A549 (cell line): ENCODE measurements at regions not wholly inside any gene's neighbourhood (a gene's known extent, or its start where the extent isn't known, plus 50 kb on each side); places are given as distances from the start of the nearest gene placed in this dataset.

Experiments used
- BHLHE40 ChIP-seq: IDR thresholded peaks from 2 replicates; pipeline ENCODE4 v1.6.1; 2012; ENCODE audit warnings: low read depth, low read length, inconsistent platforms
- CEBPB ChIP-seq, 2 experiments: fragments of >200 bp in 1 of 2; sonication (Bioruptor Twin) in 1 of 2; formaldehyde crosslinking in 1 of 2; IDR thresholded peaks; 2 replicates each; pipeline ENCODE4 v1.6.1; 2012 to 2016
- CHD4 ChIP-seq: fragments of 200-600 bp; sonication (generic); IDR thresholded peaks from 2 replicates; pipeline ENCODE4 v1.6.1; 2016; ENCODE audit warnings: antibody characterized with exemption, mild to moderate bottlenecking, borderline replicate concordance
- EHF ChIP-seq: fragments of 250-450 bp; sonication (Bioruptor Pico); IDR thresholded peaks from 2 replicates; pipeline ENCODE4 v1.5.0; 2020; ENCODE audit warnings: mild to moderate bottlenecking
- EP300 ChIP-seq, 2 experiments: fragments of >200 bp; sonication (Bioruptor Twin); formaldehyde crosslinking; IDR thresholded peaks; 2 replicates in 1 of 2; 3 replicates in 1 of 2; pipeline ENCODE4 v1.6.1; 2016 to 2017
- FOSB ChIP-seq: fragments of 250-450 bp; sonication (Bioruptor Pico); IDR thresholded peaks from 2 replicates; pipeline ENCODE4 v1.5.0; 2020; ENCODE audit warnings: mild to moderate bottlenecking, moderate library complexity
- FOSL2 ChIP-seq, 2 experiments: fragments of 450-650 bp in 1 of 2; fragments of >200 bp in 1 of 2; sonication (Bioruptor Twin) in 1 of 2; formaldehyde crosslinking; IDR thresholded peaks; 2 replicates each; pipeline versions ENCODE4 v1.5.0 to v1.6.1; 2016 to 2020; ENCODE audit warnings: mild to moderate bottlenecking in 1 of 2, moderate library complexity in 1 of 2
- GATA3 ChIP-seq: IDR thresholded peaks from 2 replicates; pipeline ENCODE4 v1.6.1; 2012; ENCODE audit warnings: borderline replicate concordance
- HOXB13 ChIP-seq: fragments of 250-450 bp; sonication (Bioruptor Pico); IDR thresholded peaks from 2 replicates; pipeline ENCODE4 v1.5.0; 2020; ENCODE audit warnings: low read depth, mild to moderate bottlenecking, moderate library complexity
- HOXB5 ChIP-seq: fragments of 250-450 bp; sonication (Bioruptor Pico); IDR thresholded peaks from 2 replicates; pipeline ENCODE4 v1.5.0; 2020; ENCODE audit warnings: mild to moderate bottlenecking, moderate library complexity
- JUN ChIP-seq, 2 experiments: fragments of >200 bp; sonication (Bioruptor Twin); formaldehyde crosslinking; IDR thresholded peaks; 2 replicates in 1 of 2; 3 replicates in 1 of 2; pipeline ENCODE4 v1.6.1; 2016 to 2017
- JUNB ChIP-seq: fragments of >200 bp; sonication (Bioruptor Twin); formaldehyde crosslinking; IDR thresholded peaks from 2 replicates; pipeline ENCODE4 v1.6.1; 2016
- MAFK ChIP-seq: fragments of 450-650 bp; IDR thresholded peaks from 2 replicates; pipeline ENCODE4 v1.6.1; 2014; ENCODE audit not compliant: partially characterized antibody
- MAZ ChIP-seq: fragments of 150-350 bp; IDR thresholded peaks from 2 replicates; pipeline ENCODE4 v1.6.1; 2014; ENCODE audit warnings: antibody characterized with exemption, low read depth, low read length, borderline replicate concordance
- SREBF2 ChIP-seq: fragments of 450-650 bp; IDR thresholded peaks from 2 replicates; pipeline ENCODE4 v1.6.1; 2014; ENCODE audit warnings: mild to moderate bottlenecking, moderate library complexity
- TF ChIP-seq, protein P1 (sequence below): fragments of 200-600 bp; sonication (generic); IDR thresholded peaks from 2 replicates; pipeline ENCODE4 v1.6.1; 2016; ENCODE audit warnings: antibody characterized with exemption, mild to moderate bottlenecking, moderate library complexity
- TF ChIP-seq, protein P2 (sequence below): fragments of >200 bp; sonication (Bioruptor Twin); formaldehyde crosslinking; IDR thresholded peaks from 3 replicates; pipeline ENCODE4 v1.5.1; 2016
- TF ChIP-seq, protein P3 (sequence below): fragments of >200 bp; sonication (Bioruptor Twin); formaldehyde crosslinking; IDR thresholded peaks from 3 replicates; pipeline ENCODE4 v1.6.1; 2016
- TF ChIP-seq, protein P4 (sequence below): IDR thresholded peaks from 2 replicates; pipeline ENCODE4 v1.6.1; 2012; ENCODE audit warnings: low read depth, borderline replicate concordance
- TF ChIP-seq, protein P5 (sequence below): IDR thresholded peaks from 2 replicates; pipeline ENCODE4 v1.6.1; 2012

DNA sequence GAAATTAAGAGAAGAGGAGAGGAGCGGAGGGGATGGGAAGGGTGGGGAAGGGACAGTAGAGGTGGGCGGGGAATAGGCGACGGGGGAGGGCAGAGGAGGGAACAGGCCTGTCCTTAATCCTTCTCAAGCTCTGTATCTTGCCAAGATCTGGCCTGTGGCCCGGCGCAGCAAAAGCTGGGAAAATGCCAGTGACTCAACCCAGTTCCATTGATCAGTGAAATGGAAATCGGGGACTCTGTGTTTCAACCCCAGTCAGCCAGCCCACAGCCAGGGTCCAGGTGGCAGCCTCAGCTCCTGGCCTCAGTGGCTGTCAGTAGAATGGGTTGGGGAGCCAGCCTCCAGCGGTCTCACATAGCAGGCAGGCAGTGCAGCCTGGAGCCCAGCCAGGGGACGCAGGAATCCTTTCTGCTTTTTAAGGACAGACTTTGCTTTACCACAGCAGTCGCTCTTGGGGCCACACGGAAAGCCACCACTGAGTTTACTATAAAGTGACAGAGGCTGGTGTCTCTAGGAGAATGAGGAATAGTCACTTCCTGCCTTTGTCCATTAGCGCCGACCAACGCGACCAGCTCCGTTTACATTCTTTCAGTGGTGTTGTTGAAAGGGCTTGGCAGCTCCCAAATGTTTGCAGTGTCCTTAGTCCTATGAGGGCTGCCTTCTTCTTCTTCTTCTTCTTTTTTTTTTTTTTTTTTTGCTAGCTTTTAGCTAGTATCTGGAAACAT lies 128.0 kb downstream of the RIN2 start (continued):
- TF ChIP-seq, protein P1, sequence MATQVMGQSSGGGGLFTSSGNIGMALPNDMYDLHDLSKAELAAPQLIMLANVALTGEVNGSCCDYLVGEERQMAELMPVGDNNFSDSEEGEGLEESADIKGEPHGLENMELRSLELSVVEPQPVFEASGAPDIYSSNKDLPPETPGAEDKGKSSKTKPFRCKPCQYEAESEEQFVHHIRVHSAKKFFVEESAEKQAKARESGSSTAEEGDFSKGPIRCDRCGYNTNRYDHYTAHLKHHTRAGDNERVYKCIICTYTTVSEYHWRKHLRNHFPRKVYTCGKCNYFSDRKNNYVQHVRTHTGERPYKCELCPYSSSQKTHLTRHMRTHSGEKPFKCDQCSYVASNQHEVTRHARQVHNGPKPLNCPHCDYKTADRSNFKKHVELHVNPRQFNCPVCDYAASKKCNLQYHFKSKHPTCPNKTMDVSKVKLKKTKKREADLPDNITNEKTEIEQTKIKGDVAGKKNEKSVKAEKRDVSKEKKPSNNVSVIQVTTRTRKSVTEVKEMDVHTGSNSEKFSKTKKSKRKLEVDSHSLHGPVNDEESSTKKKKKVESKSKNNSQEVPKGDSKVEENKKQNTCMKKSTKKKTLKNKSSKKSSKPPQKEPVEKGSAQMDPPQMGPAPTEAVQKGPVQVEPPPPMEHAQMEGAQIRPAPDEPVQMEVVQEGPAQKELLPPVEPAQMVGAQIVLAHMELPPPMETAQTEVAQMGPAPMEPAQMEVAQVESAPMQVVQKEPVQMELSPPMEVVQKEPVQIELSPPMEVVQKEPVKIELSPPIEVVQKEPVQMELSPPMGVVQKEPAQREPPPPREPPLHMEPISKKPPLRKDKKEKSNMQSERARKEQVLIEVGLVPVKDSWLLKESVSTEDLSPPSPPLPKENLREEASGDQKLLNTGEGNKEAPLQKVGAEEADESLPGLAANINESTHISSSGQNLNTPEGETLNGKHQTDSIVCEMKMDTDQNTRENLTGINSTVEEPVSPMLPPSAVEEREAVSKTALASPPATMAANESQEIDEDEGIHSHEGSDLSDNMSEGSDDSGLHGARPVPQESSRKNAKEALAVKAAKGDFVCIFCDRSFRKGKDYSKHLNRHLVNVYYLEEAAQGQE = no peak; the same call in 1 of the 2 replicates
- TF ChIP-seq, protein P2, sequence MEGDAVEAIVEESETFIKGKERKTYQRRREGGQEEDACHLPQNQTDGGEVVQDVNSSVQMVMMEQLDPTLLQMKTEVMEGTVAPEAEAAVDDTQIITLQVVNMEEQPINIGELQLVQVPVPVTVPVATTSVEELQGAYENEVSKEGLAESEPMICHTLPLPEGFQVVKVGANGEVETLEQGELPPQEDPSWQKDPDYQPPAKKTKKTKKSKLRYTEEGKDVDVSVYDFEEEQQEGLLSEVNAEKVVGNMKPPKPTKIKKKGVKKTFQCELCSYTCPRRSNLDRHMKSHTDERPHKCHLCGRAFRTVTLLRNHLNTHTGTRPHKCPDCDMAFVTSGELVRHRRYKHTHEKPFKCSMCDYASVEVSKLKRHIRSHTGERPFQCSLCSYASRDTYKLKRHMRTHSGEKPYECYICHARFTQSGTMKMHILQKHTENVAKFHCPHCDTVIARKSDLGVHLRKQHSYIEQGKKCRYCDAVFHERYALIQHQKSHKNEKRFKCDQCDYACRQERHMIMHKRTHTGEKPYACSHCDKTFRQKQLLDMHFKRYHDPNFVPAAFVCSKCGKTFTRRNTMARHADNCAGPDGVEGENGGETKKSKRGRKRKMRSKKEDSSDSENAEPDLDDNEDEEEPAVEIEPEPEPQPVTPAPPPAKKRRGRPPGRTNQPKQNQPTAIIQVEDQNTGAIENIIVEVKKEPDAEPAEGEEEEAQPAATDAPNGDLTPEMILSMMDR = no peak
- TF ChIP-seq SREBF2 (no peak), FOSL2 (IDR thresholded peaks at IDR 0.05) (no peak), FOSL2 (CRISPR knock-in tag; IDR thresholded peaks at IDR 0.05) (0 out of 2 replicates have a peak, but pooled peaks have one; percentile 32), FOSB (no peak; the same call in none of the 2 replicates), MAZ (no peak), BHLHE40 (no peak), CEBPB (IDR thresholded peaks at IDR 0.05) (no peak), JUN (IDR thresholded peaks at IDR 0.05) (peak; percentile 44 to 58; a peak in 3 of 5 replicates), JUNB (no peak), HOXB5 (0 out of 2 replicates have a peak, but pooled peaks have one; percentile 66), CHD4 (no peak; the same call in 1 of the 2 replicates), HOXB13 (0 out of 2 replicates have a peak, but pooled peaks have one; percentile 54), GATA3 (peak; percentile 61), MAFK (no peak), EP300 (IDR thresholded peaks at IDR 0.05) (0 out of 5 replicates have a peak, but pooled peaks of 1 of the 2 experiments have one; percentile 19), EHF (CRISPR knock-in tag) (no peak)
- TF ChIP-seq, protein P3, sequence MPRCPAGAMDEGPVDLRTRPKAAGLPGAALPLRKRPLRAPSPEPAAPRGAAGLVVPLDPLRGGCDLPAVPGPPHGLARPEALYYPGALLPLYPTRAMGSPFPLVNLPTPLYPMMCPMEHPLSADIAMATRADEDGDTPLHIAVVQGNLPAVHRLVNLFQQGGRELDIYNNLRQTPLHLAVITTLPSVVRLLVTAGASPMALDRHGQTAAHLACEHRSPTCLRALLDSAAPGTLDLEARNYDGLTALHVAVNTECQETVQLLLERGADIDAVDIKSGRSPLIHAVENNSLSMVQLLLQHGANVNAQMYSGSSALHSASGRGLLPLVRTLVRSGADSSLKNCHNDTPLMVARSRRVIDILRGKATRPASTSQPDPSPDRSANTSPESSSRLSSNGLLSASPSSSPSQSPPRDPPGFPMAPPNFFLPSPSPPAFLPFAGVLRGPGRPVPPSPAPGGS = 0 out of 3 replicates have a peak, but pooled peaks have one; percentile 46
- TF ChIP-seq, protein P4, sequence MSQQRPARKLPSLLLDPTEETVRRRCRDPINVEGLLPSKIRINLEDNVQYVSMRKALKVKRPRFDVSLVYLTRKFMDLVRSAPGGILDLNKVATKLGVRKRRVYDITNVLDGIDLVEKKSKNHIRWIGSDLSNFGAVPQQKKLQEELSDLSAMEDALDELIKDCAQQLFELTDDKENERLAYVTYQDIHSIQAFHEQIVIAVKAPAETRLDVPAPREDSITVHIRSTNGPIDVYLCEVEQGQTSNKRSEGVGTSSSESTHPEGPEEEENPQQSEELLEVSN = peak; percentile 26; the same call in 1 of the 2 replicates
- TF ChIP-seq, protein P5, sequence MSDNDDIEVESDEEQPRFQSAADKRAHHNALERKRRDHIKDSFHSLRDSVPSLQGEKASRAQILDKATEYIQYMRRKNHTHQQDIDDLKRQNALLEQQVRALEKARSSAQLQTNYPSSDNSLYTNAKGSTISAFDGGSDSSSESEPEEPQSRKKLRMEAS = 0 out of 2 replicates have a peak, but pooled peaks have one; percentile 8
